ENCODE measurements at regions not wholly inside any gene's neighbourhood (a gene's known extent, or its start where the extent isn't known, plus 50 kb on each side); places are given as distances from the start of the nearest gene placed in this dataset.

- Histone ChIP-seq H3K36me3 (ENCODE audit: control insufficient read depth, insufficient read depth, low read length) (no peaks in the 10 kb centered on the region), H3K27me3 (ENCODE audit: control insufficient read depth, insufficient read depth, low read length, poor library complexity, severe bottlenecking) (no peaks in the 10 kb centered on the region), H3K4me1 (ENCODE audit: control insufficient read depth, insufficient read depth, low read length) (no peaks in the 10 kb centered on the region), H3K9me3 (ENCODE audit: control insufficient read depth, low read length) (no peaks in the 10 kb centered on the region), H3K27ac (ENCODE audit: low read depth, low read length) (no peak overlapping the region), H3K4me3 (ENCODE audit: low read length) (no peak overlapping the region), H3K9ac (ENCODE audit: extremely low read depth, low read length, poor library complexity, severe bottlenecking) (no peak overlapping the region)
- no peak for TF ChIP-seq CTCF (conservative IDR thresholded peaks at IDR 0.05)
- H3K36me3 Mint-ChIP-seq (ENCODE audit: low read depth): no peaks in the 10 kb centered on the region
- DNase-seq: no peak
- no peak overlapping the region for H3K27ac Mint-ChIP-seq
- no peaks in the 10 kb centered on the region for H3K4me1 Mint-ChIP-seq
- no peak overlapping the region for H3K4me3 Mint-ChIP-seq
- WGBS, 2 experiments (ENCODE audit: insufficient coverage in 1 of 2, insufficient read length in 1 of 2): 95 to 100% methylated on average over 6 to 8 of the region's 8 CpGs
- H3K27me3 Mint-ChIP-seq (ENCODE audit: insufficient read depth): no peaks in the 10 kb centered on the region
- H3K9me3 Mint-ChIP-seq: no peaks in the 10 kb centered on the region
Observed at GRCh38 chr9:95649801-95650213, 133.0 kb upstream of the PTCH1 start.

GRCh38 chr9:95648225-95648624 is 131.5 kb upstream of the PTCH1 start:
- Histone ChIP-seq H3K9me3 (ENCODE audit: control insufficient read depth, low read length) (no peaks in the 10 kb centered on the region), H3K4me1 (ENCODE audit: control insufficient read depth, insufficient read depth, low read length) (no peaks in the 10 kb centered on the region), H3K36me3 (ENCODE audit: control insufficient read depth, insufficient read depth, low read length) (no peaks in the 10 kb centered on the region), H3K4me3 (ENCODE audit: low read length) (no peak overlapping the region), H3K27me3 (ENCODE audit: control insufficient read depth, insufficient read depth, low read length, poor library complexity, severe bottlenecking) (no peaks in the 10 kb centered on the region), H3K9ac (ENCODE audit: extremely low read depth, low read length, poor library complexity, severe bottlenecking) (no peak overlapping the region), H3K27ac (ENCODE audit: low read depth, low read length) (no peak overlapping the region)
- H3K36me3 Mint-ChIP-seq (ENCODE audit: low read depth): no peaks in the 10 kb centered on the region
- no peak for TF ChIP-seq CTCF (conservative IDR thresholded peaks at IDR 0.05)
- DNase-seq: peak; percentile 47
- 84 to 90% methylated on average over 2 to 5 of the region's 5 CpGs for WGBS, 2 experiments (ENCODE audit: insufficient coverage in 1 of 2, insufficient read length in 1 of 2)
- H3K4me1 Mint-ChIP-seq: no peaks in the 10 kb centered on the region
- no peaks in the 10 kb centered on the region for H3K9me3 Mint-ChIP-seq
- no peaks in the 10 kb centered on the region for H3K27me3 Mint-ChIP-seq (ENCODE audit: insufficient read depth)
- no peak overlapping the region for H3K27ac Mint-ChIP-seq
- H3K4me3 Mint-ChIP-seq: no peak overlapping the region

GRCh38 chr9:95645992-95646391 is 129.2 kb upstream of the PTCH1 start:
- Mint-ChIP-seq H3K4me1 (no peaks in the 10 kb centered on the region), H3K4me3 (no peak overlapping the region), H3K27me3 (ENCODE audit: insufficient read depth) (no peaks in the 10 kb centered on the region), H3K36me3 (ENCODE audit: low read depth) (no peaks in the 10 kb centered on the region), H3K9me3 (no peaks in the 10 kb centered on the region), H3K27ac (no peak overlapping the region)
- H3K9me3 ChIP-seq (ENCODE audit: control insufficient read depth, low read length): peaks cover 4% of the 10 kb centered on the region
- H3K4me1 ChIP-seq (ENCODE audit: control insufficient read depth, insufficient read depth, low read length): no peaks in the 10 kb centered on the region
- H3K9ac ChIP-seq (ENCODE audit: extremely low read depth, low read length, poor library complexity, severe bottlenecking): no peak overlapping the region
- H3K27me3 ChIP-seq (ENCODE audit: control insufficient read depth, insufficient read depth, low read length, poor library complexity, severe bottlenecking): no peaks in the 10 kb centered on the region
- no peaks in the 10 kb centered on the region for H3K36me3 ChIP-seq (ENCODE audit: control insufficient read depth, insufficient read depth, low read length)
- no peak for DNase-seq
- no peak overlapping the region for H3K4me3 ChIP-seq (ENCODE audit: low read length)
- H3K27ac ChIP-seq (ENCODE audit: low read depth, low read length): no peak overlapping the region
- no peak for TF ChIP-seq CTCF (conservative IDR thresholded peaks at IDR 0.05)
